ENCODE measurements at regions not wholly inside any gene's neighbourhood (a gene's known extent, or its start where the extent isn't known, plus 50 kb on each side); places are given as distances from the start of the nearest gene placed in this dataset.

DNA sequence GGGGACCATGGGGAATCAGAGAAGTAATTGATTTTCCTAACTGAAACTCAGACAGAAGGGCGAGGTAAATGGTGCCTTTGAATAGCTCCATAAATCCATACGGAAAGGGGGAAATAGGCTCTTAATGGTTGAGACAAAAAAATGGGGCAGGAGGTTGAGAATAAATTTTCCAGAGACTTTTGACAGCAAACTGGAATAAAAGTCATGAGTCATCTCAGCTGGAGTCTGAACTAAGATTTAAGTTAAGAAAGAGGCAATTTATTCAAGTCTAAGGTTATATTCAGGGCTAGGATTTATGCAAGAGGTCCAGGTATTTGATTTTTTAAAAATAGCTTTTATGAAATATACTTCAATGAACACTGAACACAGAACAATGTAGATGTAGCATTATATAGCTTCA, 238.7 kb upstream of the RORA start:
- Histone ChIP-seq H2AFZ (ENCODE audit: control insufficient read depth, low read depth, low read length) (no peak overlapping the region), H3K4me2 (ENCODE audit: control insufficient read depth, insufficient read depth) (no peak overlapping the region), H3K9me3 (replicated peaks; ENCODE audit: control insufficient read depth, insufficient read depth, low read length) (no peaks in the 10 kb centered on the region), H3K27ac (ENCODE audit: control insufficient read depth, insufficient read depth) (no peak overlapping the region), H3K36me3 (ENCODE audit: control insufficient read depth in 2 of 2, insufficient read depth in 2 of 2, low read length in 1 of 2) (no peaks in the 10 kb centered on the region), H3K27me3 (replicated peaks in 1 of 2; ENCODE audit: control insufficient read depth in 2 of 2, insufficient read depth in 2 of 2, low read length in 1 of 2) (no peaks in the 10 kb centered on the region), H3K4me1 (ENCODE audit: control insufficient read depth, insufficient read depth, low read length) (no peaks in the 10 kb centered on the region), H3K79me2 (ENCODE audit: control insufficient read depth, insufficient read depth, low read length) (no peaks in the 10 kb centered on the region), H3K9ac (ENCODE audit: control insufficient read depth, insufficient read depth, low read length) (no peak overlapping the region), H3K4me3 (no peak overlapping the region), H4K20me1 (ENCODE audit: control insufficient read depth, insufficient read depth) (no peaks in the 10 kb centered on the region)
- no peak for ATAC-seq
- no peak for TF ChIP-seq ESRRA (IDR thresholded peaks at IDR 0.05; ENCODE audit: low read length)
- no peak for FAIRE-seq
- 0% methylated on average over 2 of the region's 2 CpGs for WGBS (ENCODE audit: insufficient coverage, insufficient replicate concordance, low lambda C conversion rate, missing lambda C conversion rate)
- no peak for DNase-seq (ENCODE audit: low read depth, low spot score)
- ChIA-PET POLR2A (no interaction called here), RAD21 (ENCODE audit: unreplicated experiment) (no interaction called here), SMC1A (ENCODE audit: uncharacterized antibody, unreplicated experiment) (interaction anchor here (1.5 kb wide), 1 partner anchor 10 kb away, joined by 3 read pairs; no protein-coding TSS in a partner anchor), CTCF (interaction anchor here (0.6 kb wide), 1 partner anchor 384 kb away, joined by 3 read pairs; no protein-coding TSS in a partner anchor)
- intact Hi-C loops (cut with micrococcal nuclease; ENCODE audit: unreplicated experiment) (no loop called here), in situ Hi-C loops (cut with MboI) (no loop called here)
- no TSS peak for BruUV-seq (replicated peaks)

DNA sequence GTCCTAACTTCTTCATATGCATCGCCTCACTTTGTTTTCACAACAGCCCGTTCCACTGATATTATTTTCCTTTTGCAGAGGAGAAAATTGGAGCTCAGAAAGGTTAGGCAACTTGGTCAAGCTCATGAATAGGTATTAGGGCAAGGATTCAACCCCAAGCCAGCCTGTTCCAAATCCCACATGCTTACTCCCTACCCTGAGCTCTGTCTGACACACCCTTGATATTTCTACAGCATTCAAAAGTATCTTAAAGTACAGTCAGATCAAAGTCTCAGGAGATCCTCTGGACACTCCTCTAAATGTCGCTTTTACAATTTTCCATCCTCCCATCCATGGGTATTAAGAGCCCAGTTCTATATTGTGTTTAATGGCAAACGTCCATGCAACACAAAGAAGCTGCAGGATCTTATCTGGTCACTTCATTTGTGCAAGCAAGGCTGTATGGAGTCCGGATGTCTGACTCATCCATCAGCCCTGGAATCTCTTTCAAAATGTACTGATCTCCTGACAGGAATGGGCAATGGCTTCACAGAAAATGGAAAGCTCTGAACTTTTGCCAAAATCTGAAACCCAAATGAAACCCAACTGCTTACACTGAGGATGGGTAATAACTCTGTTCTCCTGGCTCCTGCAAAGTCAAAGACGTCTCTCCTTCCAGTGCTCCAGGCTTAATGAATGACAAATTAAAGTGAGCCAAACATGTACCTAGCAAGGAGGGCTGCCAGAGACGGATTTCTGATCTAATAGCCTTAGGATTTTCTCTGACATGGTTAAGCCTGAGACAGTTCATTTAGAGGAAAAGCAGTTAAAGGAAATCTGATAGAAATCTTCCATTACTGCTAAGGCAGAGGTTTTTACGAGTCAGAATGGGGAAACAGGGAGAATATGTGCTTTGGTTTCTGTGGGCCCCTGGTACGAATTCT, 230.9 kb upstream of the RORA start:
- under 1% methylated on average over 9 of the region's 9 CpGs for WGBS (ENCODE audit: insufficient coverage, insufficient replicate concordance, low lambda C conversion rate, missing lambda C conversion rate)
- intact Hi-C loops (cut with micrococcal nuclease; ENCODE audit: unreplicated experiment), result no loop called here
- CTCF ChIA-PET, result interaction anchor here (0.9 kb wide), 1 partner anchor 91 kb away, joined by 3 read pairs; no protein-coding TSS in a partner anchor

More for the DNA sequence above, 230.9 kb upstream of the RORA start:
- H3K27me3 ChIP-seq (replicated peaks in 1 of 2; ENCODE audit: control insufficient read depth in 2 of 2, insufficient read depth in 2 of 2, low read length in 1 of 2), result no peaks in the 10 kb centered on the region
- no peaks in the 10 kb centered on the region for H4K20me1 ChIP-seq (ENCODE audit: control insufficient read depth, insufficient read depth)
- in situ Hi-C loops (cut with MboI), result no loop called here
- TF ChIP-seq NRF1 (conservative IDR thresholded peaks at IDR 0.05; ENCODE audit: low read depth, low read length) (no peak), PKNOX1 (IDR thresholded peaks at IDR 0.05) (no peak), POLR2AphosphoS5 (IDR thresholded peaks at IDR 0.05; ENCODE audit: low read length) (no peak), STAT3 (IDR thresholded peaks at IDR 0.05; ENCODE audit: low read depth, low read length) (no peak), ZSCAN29 (IDR thresholded peaks at IDR 0.05) (no peak), TAF1 (IDR thresholded peaks at IDR 0.05; ENCODE audit: borderline replicate concordance, low read depth, low read length) (no peak)
- H3K4me1 ChIP-seq (ENCODE audit: control insufficient read depth, insufficient read depth, low read length), result no peaks in the 10 kb centered on the region
- no peaks in the 10 kb centered on the region for H3K9me3 ChIP-seq (replicated peaks; ENCODE audit: control insufficient read depth, insufficient read depth, low read length)
- FAIRE-seq (no peak), ATAC-seq (no peak), DNase-seq (ENCODE audit: low read depth, low spot score) (no peak)
- ChIA-PET SMC1A (ENCODE audit: uncharacterized antibody, unreplicated experiment) (no interaction called here), RAD21 (ENCODE audit: unreplicated experiment) (no interaction called here), POLR2A (no interaction called here)
- H3K79me2 ChIP-seq (ENCODE audit: control insufficient read depth, insufficient read depth, low read length), result no peaks in the 10 kb centered on the region
- no peak overlapping the region for H3K4me3 ChIP-seq
- no peak overlapping the region for H3K4me2 ChIP-seq (ENCODE audit: control insufficient read depth, insufficient read depth)
- no peak overlapping the region for H3K27ac ChIP-seq (ENCODE audit: control insufficient read depth, insufficient read depth)
- no peak overlapping the region for H2AFZ ChIP-seq (ENCODE audit: control insufficient read depth, low read depth, low read length)
- no peak overlapping the region for H3K9ac ChIP-seq (ENCODE audit: control insufficient read depth, insufficient read depth, low read length)
- BruUV-seq (replicated peaks), result no TSS peak
- no peaks in the 10 kb centered on the region for H3K36me3 ChIP-seq (ENCODE audit: control insufficient read depth in 2 of 2, insufficient read depth in 2 of 2, low read length in 1 of 2)
